Activated CD8-positive, alpha-beta memory T cell treated with anti-CD3 and anti-CD28 coated beads, Interleukin-2, amount 10 ng/mL, durations not matched to agents 7 days and 5 days (primary cell): ENCODE measurements at regions not wholly inside any gene's neighbourhood (a gene's known extent, or its start where the extent isn't known, plus 50 kb on each side); places are given as distances from the start of the nearest gene placed in this dataset.

ENCODE experiments used
- ATAC-seq: fragments of 150-1000 bp; cut with Tn5 transposase; one replicate; pipeline ENCODE4 v1.10.0; 2021; ENCODE audit warnings: moderate library complexity
- CTCF ChIA-PET: fragments of 350-600 bp; sonication (Branson Sonifier 250); formaldehyde crosslinking; loops from one replicate; lab custom pipeline; 2021; ENCODE audit warnings: antibody characterized with exemption; lab: Charles Lee
- DNase-seq: peaks from one replicate; pipeline ENCODE4 v3.0.0-alpha.2; 2020
- H3K27ac Mint-ChIP-seq: one replicate; pipeline ENCODE4 v1.8.0; 2021; ENCODE audit warnings: mild to moderate bottlenecking, mixed read lengths
- H3K27me3 Mint-ChIP-seq: one replicate; pipeline ENCODE4 v1.8.0; 2021; ENCODE audit warnings: mixed read lengths
- H3K36me3 Mint-ChIP-seq: one replicate; pipeline ENCODE4 v1.8.0; 2021; ENCODE audit warnings: mild to moderate bottlenecking, mixed read lengths
- H3K4me1 Mint-ChIP-seq: one replicate; pipeline ENCODE4 v1.8.0; 2021; ENCODE audit warnings: mixed read lengths
- H3K4me3 Mint-ChIP-seq: one replicate; pipeline ENCODE4 v1.8.0; 2021; ENCODE audit warnings: mild to moderate bottlenecking, moderate library complexity, mixed read lengths
- H3K9me3 Mint-ChIP-seq: one replicate; pipeline ENCODE4 v1.8.0; 2022; ENCODE audit warnings: low read depth, mixed read lengths

GRCh38 chr9:118459913-118460312, 755.7 kb downstream of the TLR4 start:
- ATAC-seq (no peak), DNase-seq (no peak)
- Mint-ChIP-seq H3K27ac (no peak overlapping the region), H3K9me3 (peaks cover 3% of the 10 kb centered on the region), H3K27me3 (no peaks in the 10 kb centered on the region), H3K4me1 (no peaks in the 10 kb centered on the region), H3K4me3 (no peak overlapping the region), H3K36me3 (no peaks in the 10 kb centered on the region)
- CTCF ChIA-PET, result no interaction called here

GRCh38 chr9:118463419-118463818, 759.2 kb downstream of the TLR4 start:
- H3K9me3 Mint-ChIP-seq, result no peaks in the 10 kb centered on the region
- H3K27me3 Mint-ChIP-seq, result no peaks in the 10 kb centered on the region
- no peaks in the 10 kb centered on the region for H3K4me1 Mint-ChIP-seq
- ATAC-seq, result no peak
- no peak overlapping the region for H3K27ac Mint-ChIP-seq
- H3K36me3 Mint-ChIP-seq, result no peaks in the 10 kb centered on the region
- DNase-seq, result no peak
- CTCF ChIA-PET, result no interaction called here
- no peak overlapping the region for H3K4me3 Mint-ChIP-seq

DNA sequence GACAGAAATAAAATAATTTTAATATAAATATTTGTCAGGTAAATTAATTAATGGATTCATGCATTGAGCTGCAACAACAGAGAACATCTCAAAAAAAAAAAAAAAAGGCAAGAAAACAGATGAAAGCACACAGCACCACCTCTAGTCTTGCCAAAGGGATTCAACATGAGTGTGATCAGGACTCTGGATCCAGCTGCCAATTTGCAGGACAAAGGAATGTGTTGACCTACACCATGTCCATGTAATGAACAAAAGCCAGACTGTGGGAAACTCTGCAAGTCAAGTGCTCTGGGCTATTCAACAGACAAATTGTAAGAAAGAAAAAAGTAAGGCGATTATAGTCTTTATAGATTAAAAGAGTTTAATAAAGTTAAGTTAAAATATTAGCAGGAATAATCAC, 769.3 kb downstream of the TLR4 start:
- no peaks in the 10 kb centered on the region for H3K27me3 Mint-ChIP-seq
- H3K4me3 Mint-ChIP-seq, result no peak overlapping the region
- no peaks in the 10 kb centered on the region for H3K4me1 Mint-ChIP-seq
- H3K9me3 Mint-ChIP-seq, result peaks cover 6% of the 10 kb centered on the region
- no peak overlapping the region for H3K27ac Mint-ChIP-seq
- no peak for ATAC-seq
- H3K36me3 Mint-ChIP-seq, result no peaks in the 10 kb centered on the region
- no peak for DNase-seq
- CTCF ChIA-PET, result no interaction called here

DNA sequence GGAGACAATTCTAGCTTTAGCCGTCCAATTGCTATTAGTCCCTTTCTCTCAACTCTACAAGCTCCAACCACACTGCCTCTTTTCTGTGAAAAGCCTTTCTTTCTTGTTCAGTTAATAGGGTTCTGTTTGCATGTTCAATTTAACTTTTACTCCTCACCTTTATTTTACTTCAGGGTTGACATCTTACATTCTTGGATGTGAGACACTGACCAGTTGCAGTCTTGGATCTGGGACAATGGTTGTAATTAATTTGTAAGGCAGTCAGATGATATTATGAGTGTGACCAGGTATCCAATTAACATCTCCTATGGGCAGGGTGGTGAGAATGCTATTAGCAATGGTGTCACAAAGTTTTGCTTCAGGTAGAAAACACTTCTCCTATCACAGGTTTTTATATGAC, 774.5 kb downstream of the TLR4 start:
- CTCF ChIA-PET, result no interaction called here
- Mint-ChIP-seq H3K4me1 (no peaks in the 10 kb centered on the region), H3K36me3 (no peaks in the 10 kb centered on the region), H3K9me3 (peaks cover 4% of the 10 kb centered on the region), H3K27me3 (no peaks in the 10 kb centered on the region), H3K4me3 (no peak overlapping the region), H3K27ac (no peak overlapping the region)
- DNase-seq (no peak), ATAC-seq (no peak)

- ATAC-seq, result no peak
- H3K36me3 Mint-ChIP-seq, result no peaks in the 10 kb centered on the region
- CTCF ChIA-PET, result no interaction called here
Measured at GRCh38 chr9:118482306-118482705, 778.1 kb downstream of the TLR4 start.

GRCh38 chr9:118483677-118484076, 779.5 kb downstream of the TLR4 start:
- Mint-ChIP-seq H3K27ac (no peak overlapping the region), H3K36me3 (no peaks in the 10 kb centered on the region), H3K9me3 (peaks cover 8% of the 10 kb centered on the region), H3K27me3 (no peaks in the 10 kb centered on the region), H3K4me1 (no peaks in the 10 kb centered on the region), H3K4me3 (no peak overlapping the region)
- DNase-seq (no peak), ATAC-seq (no peak)
- CTCF ChIA-PET, result no interaction called here

More at GRCh38 chr9:118482306-118482705, 778.1 kb downstream of the TLR4 start:
- Mint-ChIP-seq H3K4me3 (no peak overlapping the region), H3K27me3 (no peaks in the 10 kb centered on the region), H3K27ac (no peak overlapping the region), H3K9me3 (peaks cover 6% of the 10 kb centered on the region), H3K4me1 (no peaks in the 10 kb centered on the region)
- DNase-seq, result no peak

DNA sequence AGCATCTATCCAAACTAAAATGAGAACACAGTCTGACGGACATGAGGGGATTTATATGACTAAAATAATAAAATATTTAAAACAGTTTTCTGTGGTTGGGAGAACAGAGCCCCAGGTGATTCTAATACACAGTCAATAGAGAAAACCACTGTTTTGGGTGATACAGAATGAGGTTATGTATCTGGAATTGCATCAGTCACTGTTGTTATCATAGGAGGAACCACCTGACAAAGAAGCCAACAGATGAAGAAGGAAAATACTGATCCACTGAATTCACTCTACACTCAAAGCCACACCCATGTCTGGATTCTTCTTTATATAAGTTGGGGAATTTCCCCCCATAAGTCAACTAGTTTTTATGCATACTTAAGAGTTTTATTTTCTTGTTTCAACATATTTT, 799.0 kb downstream of the TLR4 start:
- H3K9me3 Mint-ChIP-seq, result peaks cover 16% of the 10 kb centered on the region
- DNase-seq (no peak), ATAC-seq (no peak)
- CTCF ChIA-PET, result no interaction called here
- H3K27ac Mint-ChIP-seq, result no peak overlapping the region
- no peak overlapping the region for H3K4me3 Mint-ChIP-seq
- no peaks in the 10 kb centered on the region for H3K27me3 Mint-ChIP-seq
- no peaks in the 10 kb centered on the region for H3K36me3 Mint-ChIP-seq
- H3K4me1 Mint-ChIP-seq, result no peaks in the 10 kb centered on the region

DNA sequence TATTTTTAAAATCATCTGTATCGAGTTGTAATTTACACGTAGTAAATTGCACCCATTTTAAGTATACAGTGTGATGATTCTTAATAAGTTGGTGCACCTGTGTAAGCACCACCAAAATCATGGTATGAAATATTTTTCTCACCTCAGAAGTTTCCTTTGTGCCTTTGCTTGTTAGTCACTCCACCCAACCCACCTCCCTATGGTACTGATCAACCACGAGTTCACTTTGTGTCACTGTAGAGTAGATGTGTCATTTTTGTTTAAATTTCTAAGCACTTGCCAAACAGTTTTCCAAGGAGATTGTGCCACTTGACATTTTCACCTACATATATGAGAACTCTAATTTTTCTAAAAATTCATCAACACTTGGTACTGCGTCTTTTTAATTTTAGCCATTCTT, 806.5 kb downstream of the TLR4 start:
- Mint-ChIP-seq H3K9me3 (peaks cover 7% of the 10 kb centered on the region), H3K27me3 (no peaks in the 10 kb centered on the region), H3K36me3 (no peaks in the 10 kb centered on the region), H3K4me1 (no peaks in the 10 kb centered on the region), H3K27ac (no peak overlapping the region), H3K4me3 (no peak overlapping the region)
- ATAC-seq (no peak), DNase-seq (no peak)
- CTCF ChIA-PET, result no interaction called here

DNA sequence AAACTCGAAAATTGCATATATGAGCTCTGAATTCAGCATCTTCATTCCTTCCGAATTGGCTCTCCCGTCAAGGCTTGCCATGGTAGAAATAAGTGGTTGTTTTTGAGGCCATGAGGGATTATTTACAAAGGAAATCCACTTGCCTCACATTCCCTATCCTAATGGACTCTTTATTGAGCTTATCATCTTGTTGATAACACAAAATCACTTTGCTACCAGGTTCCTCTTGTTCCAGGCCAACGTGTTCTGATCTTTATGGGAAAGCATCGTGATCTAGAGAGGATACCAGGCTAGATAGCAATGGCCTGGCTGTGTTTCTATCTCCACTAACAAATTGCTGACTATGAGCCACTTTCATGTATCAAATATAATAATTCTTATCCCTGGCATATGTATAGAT, 811.7 kb downstream of the TLR4 start:
- Mint-ChIP-seq H3K9me3 (peaks cover 4% of the 10 kb centered on the region), H3K4me1 (no peaks in the 10 kb centered on the region), H3K27me3 (no peaks in the 10 kb centered on the region), H3K36me3 (no peaks in the 10 kb centered on the region), H3K4me3 (no peak overlapping the region), H3K27ac (no peak overlapping the region)
- DNase-seq, result no peak
- CTCF ChIA-PET, result no interaction called here
- no peak for ATAC-seq

- ATAC-seq (no peak), DNase-seq (no peak)
- no peak overlapping the region for H3K4me3 Mint-ChIP-seq
- CTCF ChIA-PET, result no interaction called here
- no peaks in the 10 kb centered on the region for H3K27me3 Mint-ChIP-seq
- H3K9me3 Mint-ChIP-seq, result no peaks in the 10 kb centered on the region
- no peaks in the 10 kb centered on the region for H3K36me3 Mint-ChIP-seq
- H3K4me1 Mint-ChIP-seq, result no peaks in the 10 kb centered on the region
- no peak overlapping the region for H3K27ac Mint-ChIP-seq
Measured at GRCh38 chr9:118521261-118521660, 817.1 kb downstream of the TLR4 start.

DNA sequence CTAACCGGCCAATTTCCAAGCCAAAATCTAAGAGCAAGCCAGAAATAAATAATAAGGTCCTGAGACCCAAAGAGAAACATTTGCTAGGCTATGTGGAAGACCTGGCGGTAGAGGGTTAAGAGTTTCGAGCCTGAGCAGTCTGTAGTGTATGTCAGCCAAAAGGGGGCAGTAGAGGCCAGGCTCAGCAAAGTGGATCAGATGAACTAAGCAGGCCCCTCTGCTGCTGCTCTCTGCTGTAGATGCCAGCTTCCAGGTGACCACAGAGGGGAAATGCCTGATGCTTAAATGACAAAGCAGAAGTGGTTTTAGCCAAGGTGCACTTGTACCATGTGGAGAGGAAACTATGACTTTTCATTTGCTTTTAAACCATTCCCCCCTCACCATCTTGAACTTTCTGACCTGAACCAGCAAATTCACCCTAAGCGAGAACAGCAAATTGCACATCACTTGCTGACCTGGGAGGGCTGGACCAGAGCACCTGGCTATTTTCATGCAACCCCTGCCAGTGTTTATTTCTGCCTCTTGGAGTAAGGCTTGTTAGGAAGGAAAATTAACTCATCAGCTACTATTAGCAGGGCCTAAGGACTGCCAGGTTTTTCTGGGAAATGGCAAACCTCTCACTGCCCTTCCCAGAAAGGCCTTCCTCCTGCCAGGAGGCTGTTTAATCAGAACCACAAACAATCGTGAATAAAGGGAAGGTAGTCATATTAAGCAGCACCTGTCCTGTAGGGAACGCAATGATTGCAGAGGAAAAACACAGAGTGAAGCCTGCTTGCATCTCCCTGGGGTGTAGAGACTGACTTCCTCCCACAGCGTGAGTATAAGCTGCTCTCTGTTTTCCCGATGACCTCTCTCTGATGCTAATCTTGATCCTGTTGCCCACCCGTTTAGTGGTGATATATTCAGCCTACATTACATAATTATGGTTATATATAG, 818.2 kb downstream of the TLR4 start:
- no peak overlapping the region for H3K27ac Mint-ChIP-seq

DNA sequence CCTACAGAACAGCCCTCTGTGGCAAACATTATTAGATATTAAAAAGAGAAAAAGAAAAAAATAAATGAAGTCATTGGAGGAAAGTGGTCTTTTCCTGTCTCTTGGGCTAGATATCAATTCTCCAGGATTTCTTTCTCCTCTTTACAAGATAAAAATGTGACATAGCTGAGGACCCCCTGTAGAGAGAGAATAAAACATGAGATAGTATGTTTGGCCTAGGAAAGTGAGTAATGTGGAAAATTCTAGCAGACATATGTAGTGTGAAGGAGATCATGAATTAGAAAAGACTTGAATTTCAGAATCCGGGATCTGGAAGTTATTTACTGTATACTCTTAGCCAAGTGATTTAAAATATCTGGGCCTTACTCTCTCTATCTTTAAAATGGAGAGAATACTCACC, 823.1 kb downstream of the TLR4 start:
- Mint-ChIP-seq H3K4me1 (no peaks in the 10 kb centered on the region), H3K27ac (no peak overlapping the region), H3K36me3 (no peaks in the 10 kb centered on the region), H3K4me3 (no peak overlapping the region), H3K9me3 (no peaks in the 10 kb centered on the region), H3K27me3 (no peaks in the 10 kb centered on the region)
- ATAC-seq, result no peak
- CTCF ChIA-PET, result no interaction called here
- no peak for DNase-seq

More for the DNA sequence above, 818.2 kb downstream of the TLR4 start:
- Mint-ChIP-seq H3K36me3 (no peaks in the 10 kb centered on the region), H3K9me3 (no peaks in the 10 kb centered on the region), H3K4me1 (no peaks in the 10 kb centered on the region), H3K27me3 (no peaks in the 10 kb centered on the region), H3K4me3 (no peak overlapping the region)
- ATAC-seq (peak; percentile 39), DNase-seq (no peak)
- CTCF ChIA-PET, result no interaction called here

GRCh38 chr9:118529210-118529609, 825.0 kb downstream of the TLR4 start:
- Mint-ChIP-seq H3K9me3 (peaks cover 7% of the 10 kb centered on the region), H3K27me3 (no peaks in the 10 kb centered on the region), H3K27ac (no peak overlapping the region), H3K4me3 (no peak overlapping the region), H3K4me1 (no peaks in the 10 kb centered on the region), H3K36me3 (no peaks in the 10 kb centered on the region)
- CTCF ChIA-PET, result no interaction called here
- no peak for ATAC-seq
- DNase-seq, result no peak

DNA sequence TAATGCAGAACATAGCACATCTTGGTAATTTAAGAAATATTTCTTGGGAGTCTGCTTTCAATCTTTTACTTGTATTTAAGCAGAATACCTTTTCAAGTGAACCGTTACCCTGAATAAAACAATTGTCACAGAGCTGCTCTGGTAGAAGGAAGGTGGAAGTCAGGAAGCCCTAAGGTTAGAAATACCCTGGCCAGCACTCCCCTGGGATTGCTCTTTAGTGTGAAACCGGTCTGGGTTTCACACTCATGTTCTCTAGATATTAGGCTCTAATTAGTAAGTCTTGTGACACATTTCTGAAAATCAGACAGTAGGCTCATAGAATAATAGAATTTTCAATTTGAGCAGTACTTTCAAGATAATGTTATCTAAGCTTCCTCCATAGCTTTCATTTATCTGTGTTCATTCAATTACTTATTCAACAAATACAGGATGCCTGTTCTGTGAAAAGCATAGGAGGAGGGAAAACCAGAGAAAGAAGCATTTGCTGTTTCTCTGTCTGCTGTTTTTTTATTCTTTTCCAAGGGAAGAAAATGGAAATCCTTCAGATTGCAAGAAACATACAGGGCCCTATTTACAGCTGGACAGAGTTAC, 825.5 kb downstream of the TLR4 start:
- DNase-seq (no peak), ATAC-seq (no peak)
- no peaks in the 10 kb centered on the region for H3K27me3 Mint-ChIP-seq
- CTCF ChIA-PET, result no interaction called here
- H3K4me3 Mint-ChIP-seq, result no peak overlapping the region
- H3K9me3 Mint-ChIP-seq, result peaks cover 7% of the 10 kb centered on the region
- no peak overlapping the region for H3K27ac Mint-ChIP-seq
- H3K36me3 Mint-ChIP-seq, result no peaks in the 10 kb centered on the region
- no peaks in the 10 kb centered on the region for H3K4me1 Mint-ChIP-seq
